ENCODE measurements at regions not wholly inside any gene's neighbourhood (a gene's known extent, or its start where the extent isn't known, plus 50 kb on each side); places are given as distances from the start of the nearest gene placed in this dataset.

GRCh38 chr16:9195287-9195686, 103.8 kb downstream of the HAPSTR1 start:
- no peaks in the 10 kb centered on the region for H3K27me3 ChIP-seq (ENCODE audit: low read length)
- H3K79me2 ChIP-seq (ENCODE audit: low read length) = no peaks in the 10 kb centered on the region
- no peak overlapping the region for H2AFZ ChIP-seq (ENCODE audit: low read length)
- no peaks in the 10 kb centered on the region for H3K9me3 ChIP-seq (ENCODE audit: low read length)
- no peaks in the 10 kb centered on the region for H3K4me1 ChIP-seq (ENCODE audit: low read length)
- H4K20me1 ChIP-seq (ENCODE audit: insufficient read depth, low read depth, low read length) = no peaks in the 10 kb centered on the region
- DNase-seq = no peak
- H3K9me2 ChIP-seq (replicated peaks; ENCODE audit: insufficient read depth, low read length) = no peaks in the 10 kb centered on the region
- H3K4me2 ChIP-seq (ENCODE audit: low read depth, low read length, poor library complexity, severe bottlenecking) = no peak overlapping the region
- no peak overlapping the region for H3K27ac ChIP-seq (ENCODE audit: low read length)
- H3K9ac ChIP-seq (ENCODE audit: low read length) = no peak overlapping the region
- H3K36me3 ChIP-seq (ENCODE audit: insufficient read depth, low read length) = no peaks in the 10 kb centered on the region
- H3K4me3 ChIP-seq (ENCODE audit: low read length) = no peak overlapping the region

- no peak for DNase-seq
- H3K79me2 ChIP-seq (ENCODE audit: low read length) = no peaks in the 10 kb centered on the region
- no peak overlapping the region for H2AFZ ChIP-seq (ENCODE audit: low read length)
- no peaks in the 10 kb centered on the region for H3K4me1 ChIP-seq (ENCODE audit: low read length)
- no peaks in the 10 kb centered on the region for H3K9me2 ChIP-seq (replicated peaks; ENCODE audit: insufficient read depth, low read length)
- H3K36me3 ChIP-seq (ENCODE audit: insufficient read depth, low read length) = no peaks in the 10 kb centered on the region
- H3K4me2 ChIP-seq (ENCODE audit: low read depth, low read length, poor library complexity, severe bottlenecking) = no peak overlapping the region
- no peaks in the 10 kb centered on the region for H4K20me1 ChIP-seq (ENCODE audit: insufficient read depth, low read depth, low read length)
- no peaks in the 10 kb centered on the region for H3K9me3 ChIP-seq (ENCODE audit: low read length)
- no peak overlapping the region for H3K4me3 ChIP-seq (ENCODE audit: low read length)
- H3K9ac ChIP-seq (ENCODE audit: low read length) = no peak overlapping the region
- no peaks in the 10 kb centered on the region for H3K27me3 ChIP-seq (ENCODE audit: low read length)
- H3K27ac ChIP-seq (ENCODE audit: low read length) = no peak overlapping the region
Observed at GRCh38 chr16:9197957-9198661, 106.7 kb downstream of the HAPSTR1 start.

GRCh38 chr16:9199311-9199710, 107.9 kb downstream of the HAPSTR1 start:
- Histone ChIP-seq H3K27ac (ENCODE audit: low read length) (no peak overlapping the region), H3K4me3 (ENCODE audit: low read length) (no peak overlapping the region), H3K9me2 (replicated peaks; ENCODE audit: insufficient read depth, low read length) (no peaks in the 10 kb centered on the region), H3K4me1 (ENCODE audit: low read length) (no peaks in the 10 kb centered on the region), H3K9me3 (ENCODE audit: low read length) (no peaks in the 10 kb centered on the region), H3K4me2 (ENCODE audit: low read depth, low read length, poor library complexity, severe bottlenecking) (no peak overlapping the region), H3K79me2 (ENCODE audit: low read length) (no peaks in the 10 kb centered on the region), H3K9ac (ENCODE audit: low read length) (no peak overlapping the region), H4K20me1 (ENCODE audit: insufficient read depth, low read depth, low read length) (no peaks in the 10 kb centered on the region), H3K36me3 (ENCODE audit: insufficient read depth, low read length) (no peaks in the 10 kb centered on the region), H3K27me3 (ENCODE audit: low read length) (no peaks in the 10 kb centered on the region), H2AFZ (ENCODE audit: low read length) (no peak overlapping the region)
- DNase-seq = no peak

- Histone ChIP-seq H3K9ac (ENCODE audit: low read length) (no peak overlapping the region), H3K79me2 (ENCODE audit: low read length) (no peaks in the 10 kb centered on the region), H3K4me3 (ENCODE audit: low read length) (no peak overlapping the region), H3K27me3 (ENCODE audit: low read length) (no peaks in the 10 kb centered on the region), H3K9me3 (ENCODE audit: low read length) (no peaks in the 10 kb centered on the region), H3K4me1 (ENCODE audit: low read length) (no peaks in the 10 kb centered on the region), H4K20me1 (ENCODE audit: insufficient read depth, low read depth, low read length) (no peaks in the 10 kb centered on the region), H3K4me2 (ENCODE audit: low read depth, low read length, poor library complexity, severe bottlenecking) (no peak overlapping the region), H2AFZ (ENCODE audit: low read length) (no peak overlapping the region), H3K36me3 (ENCODE audit: insufficient read depth, low read length) (no peaks in the 10 kb centered on the region), H3K9me2 (replicated peaks; ENCODE audit: insufficient read depth, low read length) (no peaks in the 10 kb centered on the region), H3K27ac (ENCODE audit: low read length) (no peak overlapping the region)
- no peak for DNase-seq
Observed at GRCh38 chr16:9199751-9200150, 108.3 kb downstream of the HAPSTR1 start.

GRCh38 chr16:9203956-9204355, 112.5 kb downstream of the HAPSTR1 start:
- Histone ChIP-seq H3K4me1 (ENCODE audit: low read length) (no peaks in the 10 kb centered on the region), H3K9me3 (ENCODE audit: low read length) (no peaks in the 10 kb centered on the region), H3K36me3 (ENCODE audit: insufficient read depth, low read length) (no peaks in the 10 kb centered on the region), H4K20me1 (ENCODE audit: insufficient read depth, low read depth, low read length) (no peaks in the 10 kb centered on the region), H3K4me2 (ENCODE audit: low read depth, low read length, poor library complexity, severe bottlenecking) (no peak overlapping the region), H3K79me2 (ENCODE audit: low read length) (no peaks in the 10 kb centered on the region), H3K27ac (ENCODE audit: low read length) (no peak overlapping the region), H3K4me3 (ENCODE audit: low read length) (no peak overlapping the region), H3K27me3 (ENCODE audit: low read length) (no peaks in the 10 kb centered on the region), H3K9me2 (replicated peaks; ENCODE audit: insufficient read depth, low read length) (no peaks in the 10 kb centered on the region), H3K9ac (ENCODE audit: low read length) (no peak overlapping the region), H2AFZ (ENCODE audit: low read length) (no peak overlapping the region)
- no peak for DNase-seq

- Histone ChIP-seq H3K79me2 (ENCODE audit: low read length) (no peaks in the 10 kb centered on the region), H3K36me3 (ENCODE audit: insufficient read depth, low read length) (no peaks in the 10 kb centered on the region), H3K9ac (ENCODE audit: low read length) (no peak overlapping the region), H3K4me3 (ENCODE audit: low read length) (no peak overlapping the region), H3K27ac (ENCODE audit: low read length) (no peak overlapping the region), H4K20me1 (ENCODE audit: insufficient read depth, low read depth, low read length) (no peaks in the 10 kb centered on the region), H3K27me3 (ENCODE audit: low read length) (no peaks in the 10 kb centered on the region), H2AFZ (ENCODE audit: low read length) (no peak overlapping the region), H3K4me1 (ENCODE audit: low read length) (no peaks in the 10 kb centered on the region), H3K4me2 (ENCODE audit: low read depth, low read length, poor library complexity, severe bottlenecking) (no peak overlapping the region), H3K9me3 (ENCODE audit: low read length) (no peaks in the 10 kb centered on the region), H3K9me2 (replicated peaks; ENCODE audit: insufficient read depth, low read length) (no peaks in the 10 kb centered on the region)
- DNase-seq = no peak
Observed at GRCh38 chr16:9205661-9206060, 114.2 kb downstream of the HAPSTR1 start.

GRCh38 chr16:9206156-9206555, 114.7 kb downstream of the HAPSTR1 start:
- Histone ChIP-seq H3K4me3 (ENCODE audit: low read length) (no peak overlapping the region), H3K9me2 (replicated peaks; ENCODE audit: insufficient read depth, low read length) (no peaks in the 10 kb centered on the region), H2AFZ (ENCODE audit: low read length) (no peak overlapping the region), H4K20me1 (ENCODE audit: insufficient read depth, low read depth, low read length) (no peaks in the 10 kb centered on the region), H3K27ac (ENCODE audit: low read length) (no peak overlapping the region), H3K9me3 (ENCODE audit: low read length) (no peaks in the 10 kb centered on the region), H3K36me3 (ENCODE audit: insufficient read depth, low read length) (no peaks in the 10 kb centered on the region), H3K9ac (ENCODE audit: low read length) (no peak overlapping the region), H3K27me3 (ENCODE audit: low read length) (no peaks in the 10 kb centered on the region), H3K4me1 (ENCODE audit: low read length) (no peaks in the 10 kb centered on the region), H3K79me2 (ENCODE audit: low read length) (no peaks in the 10 kb centered on the region), H3K4me2 (ENCODE audit: low read depth, low read length, poor library complexity, severe bottlenecking) (no peak overlapping the region)
- no peak for DNase-seq

- no peaks in the 10 kb centered on the region for H3K4me1 ChIP-seq (ENCODE audit: low read length)
- no peaks in the 10 kb centered on the region for H3K9me2 ChIP-seq (replicated peaks; ENCODE audit: insufficient read depth, low read length)
- no peak overlapping the region for H2AFZ ChIP-seq (ENCODE audit: low read length)
- no peak for DNase-seq
- no peak overlapping the region for H3K4me3 ChIP-seq (ENCODE audit: low read length)
- H3K9ac ChIP-seq (ENCODE audit: low read length) = no peak overlapping the region
- H3K27me3 ChIP-seq (ENCODE audit: low read length) = no peaks in the 10 kb centered on the region
- no peaks in the 10 kb centered on the region for H3K36me3 ChIP-seq (ENCODE audit: insufficient read depth, low read length)
- H4K20me1 ChIP-seq (ENCODE audit: insufficient read depth, low read depth, low read length) = no peaks in the 10 kb centered on the region
- no peak overlapping the region for H3K27ac ChIP-seq (ENCODE audit: low read length)
- H3K9me3 ChIP-seq (ENCODE audit: low read length) = no peaks in the 10 kb centered on the region
- H3K79me2 ChIP-seq (ENCODE audit: low read length) = no peaks in the 10 kb centered on the region
- H3K4me2 ChIP-seq (ENCODE audit: low read depth, low read length, poor library complexity, severe bottlenecking) = no peak overlapping the region
Observed at GRCh38 chr16:9212621-9213020, 121.2 kb downstream of the HAPSTR1 start.
